ENCODE measurements at regions not wholly inside any gene's neighbourhood (a gene's known extent, or its start where the extent isn't known, plus 50 kb on each side); places are given as distances from the start of the nearest gene placed in this dataset.

DNA sequence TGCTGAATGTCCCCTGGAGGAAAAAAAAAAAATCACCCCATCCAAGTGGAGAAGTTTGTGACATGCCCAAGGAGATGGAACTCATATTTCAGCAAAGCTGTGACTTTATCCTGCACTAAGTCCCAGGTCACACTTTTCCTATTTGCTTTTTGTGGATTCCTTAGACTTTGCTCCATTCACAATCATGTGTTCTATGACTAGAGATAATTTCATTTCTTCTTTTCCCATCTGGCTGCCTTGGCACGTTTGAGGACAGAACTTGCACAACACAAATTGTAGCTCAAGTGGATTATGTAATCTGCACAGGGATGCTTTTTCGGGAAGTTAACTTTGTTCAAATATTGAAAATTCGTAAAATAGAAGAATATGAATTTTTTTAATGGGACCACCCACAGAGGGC is 100.7 kb upstream of the PTPN1 start:
- no peaks in the 10 kb centered on the region for H3K36me3 ChIP-seq
- WGBS, 2 donors = 38 to 56% methylated on average over 3 of the region's 3 CpGs
- no peaks in the 10 kb centered on the region for H3K9me3 ChIP-seq
- intact Hi-C loops (cut with DNase I) = no loop called here
- peaks cover 0 to 9% (median 5%) of the 10 kb centered on the region in 3 donors for H3K4me1 ChIP-seq
- no peak overlapping the region for H3K4me3 ChIP-seq
- H3K27me3 ChIP-seq = no peaks in the 10 kb centered on the region
- DNase-seq = no peak
- H3K27ac ChIP-seq = peak overlapping the region; percentile 45 to 89 (median 58)
- TF ChIP-seq, protein P1, sequence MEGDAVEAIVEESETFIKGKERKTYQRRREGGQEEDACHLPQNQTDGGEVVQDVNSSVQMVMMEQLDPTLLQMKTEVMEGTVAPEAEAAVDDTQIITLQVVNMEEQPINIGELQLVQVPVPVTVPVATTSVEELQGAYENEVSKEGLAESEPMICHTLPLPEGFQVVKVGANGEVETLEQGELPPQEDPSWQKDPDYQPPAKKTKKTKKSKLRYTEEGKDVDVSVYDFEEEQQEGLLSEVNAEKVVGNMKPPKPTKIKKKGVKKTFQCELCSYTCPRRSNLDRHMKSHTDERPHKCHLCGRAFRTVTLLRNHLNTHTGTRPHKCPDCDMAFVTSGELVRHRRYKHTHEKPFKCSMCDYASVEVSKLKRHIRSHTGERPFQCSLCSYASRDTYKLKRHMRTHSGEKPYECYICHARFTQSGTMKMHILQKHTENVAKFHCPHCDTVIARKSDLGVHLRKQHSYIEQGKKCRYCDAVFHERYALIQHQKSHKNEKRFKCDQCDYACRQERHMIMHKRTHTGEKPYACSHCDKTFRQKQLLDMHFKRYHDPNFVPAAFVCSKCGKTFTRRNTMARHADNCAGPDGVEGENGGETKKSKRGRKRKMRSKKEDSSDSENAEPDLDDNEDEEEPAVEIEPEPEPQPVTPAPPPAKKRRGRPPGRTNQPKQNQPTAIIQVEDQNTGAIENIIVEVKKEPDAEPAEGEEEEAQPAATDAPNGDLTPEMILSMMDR (IDR thresholded peaks at IDR 0.05) = no peak
- no peak for TF ChIP-seq POLR2A (IDR thresholded peaks at IDR 0.05)

DNA sequence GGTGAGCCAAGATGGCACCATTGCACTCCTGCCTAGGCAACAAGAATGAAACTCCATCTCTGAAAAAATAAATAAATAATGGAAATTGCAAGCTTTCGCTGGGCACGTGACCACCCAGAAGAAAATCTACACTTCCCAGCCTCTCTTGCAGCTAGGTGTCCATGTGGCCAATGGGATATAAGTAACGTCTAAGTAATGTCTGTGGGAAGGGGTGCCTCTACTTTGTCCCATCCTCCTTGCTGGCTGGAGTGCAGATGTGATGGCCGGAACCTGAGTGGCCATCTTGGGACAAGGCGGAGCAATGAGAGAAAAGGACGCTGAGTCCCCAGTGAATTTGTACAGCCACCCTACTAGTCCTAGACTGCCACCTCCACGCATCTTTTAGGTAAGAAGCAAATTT is 99.8 kb upstream of the PTPN1 start:
- TF ChIP-seq POLR2A (IDR thresholded peaks at IDR 0.05) = no peak
- TF ChIP-seq, protein P1 (IDR thresholded peaks at IDR 0.05) = no peak
- WGBS, 2 donors = 95 to 97% methylated on average over 7 of the region's 7 CpGs
- H3K9me3 ChIP-seq = no peaks in the 10 kb centered on the region
- H3K27me3 ChIP-seq = no peaks in the 10 kb centered on the region
- peak overlapping the region in 2 of 4 donors; percentile 38 to 57 for H3K27ac ChIP-seq
- H3K4me3 ChIP-seq = no peak overlapping the region
- DNase-seq = no peak
- no peaks in the 10 kb centered on the region for H3K36me3 ChIP-seq
- H3K4me1 ChIP-seq = peaks cover 7 to 18% (median 12%) of the 10 kb centered on the region in 3 donors
- intact Hi-C loops (cut with DNase I) = no loop called here

DNA sequence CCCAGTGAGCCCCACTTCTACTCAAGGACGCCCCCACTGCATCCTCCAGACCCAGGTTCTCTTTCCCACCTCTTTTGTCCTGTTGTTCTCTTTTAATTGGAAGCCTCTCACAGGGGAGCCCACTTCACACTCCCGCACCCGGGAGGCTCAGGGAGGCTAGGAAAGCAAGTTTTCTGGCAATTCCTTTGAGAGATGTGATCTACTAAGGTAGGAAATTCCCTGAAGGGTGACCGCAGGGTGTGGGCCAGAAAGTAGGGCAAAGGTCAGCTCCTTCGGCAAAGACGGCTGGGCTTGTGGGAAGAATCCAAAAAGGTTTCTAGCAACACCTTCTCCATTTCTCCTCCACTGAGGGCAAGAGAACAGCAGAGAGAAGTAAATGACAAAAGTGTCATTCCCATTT is 98.1 kb upstream of the PTPN1 start:
- no peaks in the 10 kb centered on the region for H3K9me3 ChIP-seq
- TF ChIP-seq, protein P1 (IDR thresholded peaks at IDR 0.05) = no peak
- no peak for TF ChIP-seq POLR2A (IDR thresholded peaks at IDR 0.05)
- intact Hi-C loops (cut with DNase I) = no loop called here
- no peaks in the 10 kb centered on the region for H3K27me3 ChIP-seq
- WGBS, 2 donors = 67 to 90% methylated on average over 3 to 6 of the region's 6 CpGs
- no peak for DNase-seq
- H3K27ac ChIP-seq = no peak overlapping the region
- H3K4me3 ChIP-seq = no peak overlapping the region
- peaks cover 22 to 35% (median 27%) of the 10 kb centered on the region in 3 donors for H3K4me1 ChIP-seq
- no peaks in the 10 kb centered on the region for H3K36me3 ChIP-seq

DNA sequence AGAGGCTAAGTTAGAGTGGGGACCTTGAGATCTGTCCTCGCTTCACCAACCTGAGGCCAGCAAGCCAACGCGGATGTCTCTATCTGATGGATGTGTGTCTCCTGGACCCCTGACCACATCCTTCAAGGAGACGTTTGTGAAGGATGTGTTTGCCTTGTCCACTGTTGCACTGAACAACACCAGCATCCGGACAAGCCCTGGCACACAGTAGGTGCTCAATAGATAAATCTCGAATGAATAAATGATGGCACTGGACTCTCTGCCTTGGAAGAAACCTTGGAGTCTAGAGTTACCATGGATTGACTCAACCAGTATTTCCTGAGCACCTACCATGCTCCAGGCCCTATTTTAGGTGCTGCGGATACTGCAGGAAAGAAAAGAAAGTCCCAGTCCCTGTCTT is 97.7 kb upstream of the PTPN1 start:
- Histone ChIP-seq H3K36me3 (no peaks in the 10 kb centered on the region), H3K9me3 (no peaks in the 10 kb centered on the region), H3K4me3 (no peak overlapping the region), H3K27ac (peak overlapping the region in 1 of 4 donors; percentile 45), H3K27me3 (no peaks in the 10 kb centered on the region), H3K4me1 (peaks cover 24 to 39% (median 27%) of the 10 kb centered on the region in 3 donors)
- no peak for DNase-seq
- TF ChIP-seq POLR2A (IDR thresholded peaks at IDR 0.05) = no peak
- TF ChIP-seq, protein P1 (IDR thresholded peaks at IDR 0.05) = no peak
- 82 to 92% methylated on average over 2 to 6 of the region's 7 CpGs for WGBS, 2 donors
- intact Hi-C loops (cut with DNase I) = no loop called here

DNA sequence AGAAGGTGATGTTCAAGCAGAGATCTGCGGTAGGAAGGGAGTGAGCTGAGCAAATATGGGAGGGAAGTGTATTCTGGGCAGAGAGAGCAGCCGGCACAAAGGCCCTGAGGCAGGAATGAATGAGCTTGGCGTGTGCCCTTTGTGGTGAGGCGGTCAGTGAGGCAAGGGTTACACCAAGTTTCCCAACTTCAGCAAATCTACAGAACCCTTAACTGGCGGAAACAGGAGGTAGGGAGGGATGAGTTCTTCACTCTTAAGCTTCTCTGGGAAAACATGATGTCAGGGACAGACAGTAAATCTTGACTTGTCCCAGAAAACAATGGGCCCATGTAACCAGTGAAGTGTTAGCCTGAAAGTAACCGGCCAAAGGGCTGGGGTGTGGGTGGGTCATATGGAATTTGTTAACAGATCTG is 97.1 kb upstream of the PTPN1 start:
- intact Hi-C loops (cut with DNase I) = no loop called here
- H3K4me1 ChIP-seq = peaks cover 24 to 40% (median 27%) of the 10 kb centered on the region in 3 donors
- H3K27ac ChIP-seq = peak overlapping the region in 3 of 4 donors; percentile 17 to 96 (median 45)
- H3K4me3 ChIP-seq = no peak overlapping the region
- H3K9me3 ChIP-seq = no peaks in the 10 kb centered on the region
- TF ChIP-seq POLR2A (IDR thresholded peaks at IDR 0.05) = no peak
- TF ChIP-seq, protein P1 (IDR thresholded peaks at IDR 0.05) = no peak
- no peaks in the 10 kb centered on the region for H3K27me3 ChIP-seq
- H3K36me3 ChIP-seq = no peaks in the 10 kb centered on the region
- no peak for DNase-seq
- WGBS, 2 donors = 58 to 65% methylated on average over 6 of the region's 6 CpGs
